Right renal cortex interstitium (tissue), 3 donors: ENCODE measurements at regions not wholly inside any gene's neighbourhood (a gene's known extent, or its start where the extent isn't known, plus 50 kb on each side); places are given as distances from the start of the nearest gene placed in this dataset.

ENCODE experiments used
- DNase-seq, 3 donors: peaks; one replicate each; pipeline ENCODE4 v3.0.0-alpha.2; 2013; ENCODE audit warnings: low read depth in 3 of 3, low spot score in 2 of 3

DNA sequence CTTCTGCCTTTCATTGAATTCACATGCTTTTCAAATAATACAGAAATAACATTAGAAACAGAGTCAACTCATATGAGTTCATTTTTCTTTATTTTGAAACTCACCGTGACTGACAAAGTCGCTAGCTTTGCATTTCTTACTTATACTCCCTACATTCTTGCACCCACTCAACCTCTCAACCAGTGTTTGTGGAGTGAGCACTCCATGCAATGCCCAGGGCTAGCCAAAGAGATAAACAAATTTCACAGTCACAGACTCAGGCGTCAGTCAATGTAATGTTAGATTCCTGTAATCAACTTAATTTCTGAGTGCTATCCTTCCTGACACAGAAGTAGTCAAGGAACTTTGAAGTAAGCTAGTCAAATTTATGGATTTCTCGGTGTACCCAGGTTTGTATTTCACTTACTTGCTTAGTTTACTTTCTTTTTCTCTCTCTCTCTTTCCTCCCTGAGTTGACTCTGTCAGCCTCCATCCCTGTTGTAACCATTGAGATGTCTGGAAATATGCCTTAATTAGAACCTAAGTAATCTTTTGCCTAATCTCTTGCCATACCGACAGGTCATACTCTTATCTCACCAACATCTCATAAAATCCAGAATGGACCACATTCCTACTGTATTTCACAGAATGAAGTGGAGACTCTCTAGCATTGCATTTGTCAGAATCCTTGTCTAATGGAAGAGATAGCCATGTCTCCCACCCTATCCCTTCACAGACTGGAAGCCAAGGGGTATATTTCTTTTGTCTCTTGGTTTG lies 413.0 kb downstream of the AEBP2 start:
- no peak for DNase-seq

DNA sequence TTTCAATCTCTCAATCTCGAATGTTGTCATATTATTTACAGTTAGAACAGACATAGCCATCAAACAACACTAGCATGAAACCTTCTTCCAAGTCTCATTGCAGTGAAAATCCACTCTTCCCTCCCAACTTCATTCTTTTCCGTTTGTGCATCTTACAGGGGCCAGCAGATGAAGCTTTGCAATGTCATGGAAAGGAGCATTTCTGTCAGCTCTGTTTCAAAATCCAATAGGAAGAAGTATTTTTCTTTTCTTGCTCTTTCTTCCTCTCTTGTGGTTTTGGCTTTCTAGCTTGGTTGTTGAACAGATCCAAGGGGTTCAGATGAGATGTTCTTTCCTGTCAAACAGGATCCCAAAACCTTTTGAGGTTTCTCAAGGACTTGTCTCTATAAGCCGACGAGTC lies 416.6 kb downstream of the AEBP2 start:
- no peak for DNase-seq

- DNase-seq, result no peak
These were observed 417.1 kb downstream of the AEBP2 start for GRCh38 chr12:19856389-19856788.

DNA sequence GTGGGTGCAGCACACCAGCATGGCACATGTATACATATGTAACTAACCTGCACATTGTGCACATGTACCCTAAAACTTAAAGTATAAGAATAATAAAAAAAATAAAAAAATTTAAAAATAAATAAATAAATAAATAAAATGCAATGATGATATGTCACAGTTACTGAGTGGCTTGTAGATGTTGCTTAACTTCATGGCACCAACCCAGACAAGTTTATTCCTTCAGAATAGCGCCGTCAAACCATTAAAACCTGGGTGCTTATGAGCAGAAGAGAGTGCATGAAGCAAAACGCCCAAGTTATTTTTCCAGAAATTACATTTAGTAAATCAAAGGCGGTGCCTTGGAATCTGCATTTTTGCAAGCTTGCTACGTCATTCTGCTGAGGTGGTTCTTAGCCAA lies 417.9 kb downstream of the AEBP2 start:
- DNase-seq, result no peak

DNA sequence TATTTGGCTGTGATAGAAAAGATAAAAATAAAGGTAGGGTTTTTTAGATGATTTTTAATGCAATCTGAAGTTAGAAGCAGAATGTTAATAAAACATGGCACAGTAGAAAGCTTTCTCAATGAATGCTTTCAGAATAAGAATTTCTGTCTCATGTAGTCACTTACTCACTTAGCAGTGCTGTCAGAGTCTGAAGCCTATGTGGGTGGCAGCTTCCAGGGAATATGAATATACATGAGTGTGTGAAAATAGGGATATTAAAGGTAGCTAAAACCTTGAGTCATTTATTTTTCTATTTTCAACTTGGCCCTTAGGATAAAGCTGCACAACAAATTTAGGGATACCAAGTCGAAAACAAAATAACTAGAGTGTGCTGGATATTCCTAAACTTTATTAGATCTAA lies 427.9 kb downstream of the AEBP2 start:
- DNase-seq, result no peak

DNA sequence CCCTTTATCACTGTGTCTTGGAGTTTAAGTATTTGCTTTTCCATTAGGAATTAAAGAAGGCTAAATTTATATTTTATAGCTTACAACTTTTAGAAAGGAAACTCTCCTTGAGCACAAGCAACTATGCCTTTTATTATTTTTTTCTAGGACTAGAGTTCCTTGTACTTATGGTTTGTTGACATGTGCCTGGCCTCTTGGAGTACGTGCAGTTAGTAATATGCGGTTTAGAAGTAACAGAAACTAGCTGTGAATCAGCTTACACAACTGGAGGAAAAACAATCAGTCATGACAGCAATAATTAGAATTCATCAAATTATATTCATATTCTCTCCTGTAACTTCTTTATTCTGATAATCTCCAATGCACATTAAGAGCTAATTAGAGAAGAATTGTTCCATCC lies 428.7 kb downstream of the AEBP2 start:
- no peak for DNase-seq

GRCh38 chr12:19869413-19869812 lies 430.1 kb downstream of the AEBP2 start:
- DNase-seq, result no peak

- DNase-seq, result no peak
These were observed 433.6 kb downstream of the AEBP2 start for GRCh38 chr12:19872621-19873540.

DNA sequence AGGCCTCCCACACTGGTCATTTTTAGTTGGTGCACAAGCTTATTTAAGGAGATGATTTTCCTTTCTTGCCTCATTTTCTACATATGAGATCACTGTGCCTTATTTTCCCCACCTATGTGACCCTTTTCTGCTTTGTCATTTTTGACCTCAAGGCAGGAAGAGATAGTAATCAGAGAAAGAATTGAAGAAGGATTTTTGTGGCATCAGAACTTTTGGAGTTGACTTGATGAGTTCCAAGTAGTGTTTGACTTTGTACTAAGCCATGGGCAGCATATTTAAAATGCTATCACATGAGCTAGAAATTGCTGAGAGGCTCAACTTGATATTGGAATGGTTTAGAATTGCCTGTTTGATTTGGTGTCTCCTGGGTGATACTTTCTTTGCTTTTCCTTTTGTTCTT lies 440.8 kb downstream of the AEBP2 start:
- DNase-seq, result no peak

DNA sequence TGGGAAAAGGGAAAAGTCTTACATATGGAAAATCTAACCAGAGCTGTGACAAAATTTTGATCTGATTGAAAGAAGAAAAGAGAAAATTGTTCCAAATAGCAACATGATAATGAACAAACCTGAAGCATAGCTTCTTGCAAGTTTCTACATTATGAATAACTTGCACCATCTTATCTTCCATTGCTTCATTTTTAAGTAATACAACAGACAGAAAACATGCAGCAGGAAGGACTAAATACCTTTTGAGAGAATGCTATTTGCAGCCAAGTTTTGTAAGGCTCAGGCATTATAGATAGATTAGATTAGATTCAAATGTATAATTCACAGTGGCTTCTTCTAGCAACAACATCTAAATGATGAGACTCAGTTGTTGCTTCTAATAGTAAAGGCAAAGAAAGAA lies 441.4 kb downstream of the AEBP2 start:
- no peak for DNase-seq

GRCh38 chr12:19882346-19882745 lies 443.1 kb downstream of the AEBP2 start:
- no peak for DNase-seq

GRCh38 chr12:19884021-19884492 lies 444.8 kb downstream of the AEBP2 start:
- DNase-seq, result no peak

GRCh38 chr12:19885093-19885812 lies 446.0 kb downstream of the AEBP2 start:
- no peak for DNase-seq

- DNase-seq, result no peak
These were observed 446.8 kb downstream of the AEBP2 start for GRCh38 chr12:19886065-19886464.

DNA sequence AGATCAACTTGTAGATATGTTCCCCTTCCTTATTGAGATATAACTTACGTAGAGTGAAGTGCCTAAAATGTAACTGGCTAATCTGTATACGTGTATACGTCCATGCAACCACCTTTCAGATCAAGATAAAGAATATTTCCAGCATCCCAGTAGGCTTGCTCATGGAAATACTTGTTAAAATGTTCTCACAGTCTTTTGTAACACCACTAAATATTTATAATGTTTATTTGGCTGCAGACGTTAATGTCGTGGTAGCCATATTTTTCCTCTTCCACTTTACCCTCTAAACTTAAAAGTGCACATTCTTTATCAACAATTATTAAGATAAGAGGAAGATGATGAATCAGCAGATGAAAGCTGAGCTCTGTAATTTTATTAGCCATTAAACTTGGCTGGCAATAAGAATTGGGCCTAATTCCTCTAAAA lies 447.4 kb downstream of the AEBP2 start:
- DNase-seq, result no peak

DNA sequence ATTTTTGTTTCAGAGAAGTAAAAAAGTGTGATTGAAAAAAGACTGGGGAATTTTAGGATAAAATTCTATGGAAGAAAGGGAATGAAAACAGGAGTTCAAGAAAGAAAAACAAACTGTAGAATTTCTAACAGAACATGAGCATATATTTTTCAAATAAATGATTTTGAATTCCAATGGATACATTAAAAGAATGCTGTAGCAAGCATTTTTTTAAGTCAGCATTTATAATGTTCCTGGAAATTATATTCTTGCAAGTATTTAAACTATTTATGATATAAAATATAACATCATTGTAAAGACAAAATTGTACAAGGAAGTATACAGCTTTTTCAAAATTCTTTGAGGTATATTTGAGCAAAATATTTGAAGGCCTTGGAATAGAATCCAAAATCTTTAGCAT lies 450.7 kb downstream of the AEBP2 start:
- DNase-seq, result no peak

DNA sequence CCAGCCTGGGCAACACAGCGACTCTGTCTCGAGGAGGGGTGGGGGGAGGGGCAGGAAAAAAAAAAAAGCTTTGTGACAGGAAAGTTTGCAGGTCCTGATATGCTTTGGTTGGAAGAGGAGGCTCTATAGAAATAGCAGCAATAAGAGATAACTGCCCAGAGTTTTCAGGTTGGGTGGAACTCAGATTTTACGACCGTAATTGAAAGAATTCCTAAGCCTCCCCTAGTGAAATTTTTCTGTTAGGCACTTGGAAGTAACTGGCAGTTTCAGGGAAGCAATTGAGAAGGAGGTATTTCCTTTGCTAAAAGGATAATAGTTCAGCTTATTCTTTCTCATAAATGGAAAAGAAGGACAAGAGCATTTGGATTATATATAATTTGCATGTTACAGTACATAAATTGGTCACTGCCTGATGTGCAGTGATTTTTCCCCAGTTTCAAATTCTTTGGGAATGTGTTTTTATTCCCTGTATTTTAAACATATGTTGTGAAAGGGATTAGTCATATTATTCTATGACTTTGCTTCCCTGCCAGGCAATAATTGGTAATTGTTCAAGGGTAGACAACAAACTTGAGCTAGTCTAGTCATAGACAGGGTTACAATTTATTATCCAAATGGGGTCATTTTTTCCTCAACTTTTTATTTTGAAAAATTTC lies 452.8 kb downstream of the AEBP2 start:
- DNase-seq, result no peak

- DNase-seq, result no peak
These were observed 454.2 kb downstream of the AEBP2 start for GRCh38 chr12:19893514-19893913.

- DNase-seq, result no peak
These were observed 454.8 kb downstream of the AEBP2 start for GRCh38 chr12:19894050-19894449.

DNA sequence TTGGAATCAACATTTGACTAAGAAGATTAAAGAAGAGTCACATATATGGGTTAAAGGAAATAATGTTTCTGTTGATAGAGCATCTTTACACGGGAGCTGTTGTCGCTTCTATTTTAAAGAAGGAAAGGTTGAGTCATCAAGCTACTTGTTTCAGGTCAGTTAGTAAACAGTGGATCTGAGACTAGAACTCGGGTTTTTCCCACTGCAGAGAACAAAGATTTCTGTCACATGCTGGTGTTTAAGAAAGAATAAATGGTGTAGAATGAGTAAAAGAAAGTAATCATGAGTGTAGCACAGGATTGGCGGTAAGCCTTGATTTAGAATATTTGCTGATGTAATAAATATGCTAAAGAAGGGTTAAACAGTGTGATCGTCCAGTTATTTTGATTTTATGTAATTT lies 455.5 kb downstream of the AEBP2 start:
- DNase-seq, result no peak
